NCI-H748 treated with DMSO at 0.1 percent for 48 hours (cell line): ENCODE measurements at regions not wholly inside any gene's neighbourhood (a gene's known extent, or its start where the extent isn't known, plus 50 kb on each side); places are given as distances from the start of the nearest gene placed in this dataset.
"Not testable (repeated sequence)": the region's sequence is repeated elsewhere in the genome, so short reads cannot be mapped to it uniquely, and the experiment has no call there.

Experiments
- DNase-seq: peaks from one replicate; lab custom pipeline; 2025; lab: John Stamatoyannopoulos, UW

GRCh38 chr11:67805253-67806126 lies 131.1 kb upstream of the ALDH3B2 start:
- DNase-seq = peak; percentile 92

- not testable (repeated sequence) for DNase-seq
Observed at GRCh38 chr11:67804435-67805252, 130.2 kb upstream of the ALDH3B2 start.

GRCh38 chr11:67803519-67803918 lies 129.1 kb upstream of the ALDH3B2 start:
- DNase-seq = not testable (repeated sequence)

DNA sequence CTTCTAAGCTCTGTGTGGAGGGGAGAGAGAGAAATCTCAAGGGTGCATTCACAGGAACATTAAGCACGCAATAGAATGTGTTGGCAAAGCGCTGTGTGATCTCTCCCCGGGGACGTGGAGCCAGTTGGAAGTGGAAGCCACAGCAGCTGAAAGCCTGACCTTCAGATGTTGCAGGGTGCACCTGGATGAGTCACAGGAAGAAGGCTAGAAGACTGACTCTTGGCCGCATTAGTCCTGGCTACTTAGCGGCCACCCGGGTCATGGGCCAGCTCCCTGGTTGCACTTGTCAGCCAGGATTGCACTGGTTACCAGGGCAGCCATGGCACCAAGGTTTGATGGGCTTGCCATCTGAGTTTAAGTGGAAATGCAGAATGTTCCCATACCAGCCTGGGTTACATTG lies 128.6 kb upstream of the ALDH3B2 start:
- not testable (repeated sequence) for DNase-seq

DNA sequence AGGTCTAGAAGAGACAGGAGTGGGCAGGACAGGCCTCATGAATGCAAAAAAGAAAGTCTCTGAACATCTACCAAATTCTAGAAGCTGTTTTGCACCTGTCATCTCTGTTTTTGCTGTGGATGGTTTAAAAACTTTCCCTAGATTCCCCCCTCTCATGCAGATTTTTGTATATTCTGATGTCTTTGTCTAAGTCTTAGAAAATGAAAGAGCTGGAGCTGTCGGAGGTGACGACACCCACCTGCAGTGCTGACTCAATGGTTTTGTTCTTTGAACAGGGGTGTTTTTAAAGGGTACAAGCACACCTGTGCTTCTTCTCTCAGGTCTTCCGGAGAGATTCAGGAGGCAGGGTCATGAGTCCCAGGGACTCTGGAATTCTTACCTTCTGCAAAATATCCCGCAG lies 128.2 kb upstream of the ALDH3B2 start:
- DNase-seq = not testable (repeated sequence)

- DNase-seq = not testable (repeated sequence)
Observed at GRCh38 chr11:67801397-67801796, 127.0 kb upstream of the ALDH3B2 start.

DNA sequence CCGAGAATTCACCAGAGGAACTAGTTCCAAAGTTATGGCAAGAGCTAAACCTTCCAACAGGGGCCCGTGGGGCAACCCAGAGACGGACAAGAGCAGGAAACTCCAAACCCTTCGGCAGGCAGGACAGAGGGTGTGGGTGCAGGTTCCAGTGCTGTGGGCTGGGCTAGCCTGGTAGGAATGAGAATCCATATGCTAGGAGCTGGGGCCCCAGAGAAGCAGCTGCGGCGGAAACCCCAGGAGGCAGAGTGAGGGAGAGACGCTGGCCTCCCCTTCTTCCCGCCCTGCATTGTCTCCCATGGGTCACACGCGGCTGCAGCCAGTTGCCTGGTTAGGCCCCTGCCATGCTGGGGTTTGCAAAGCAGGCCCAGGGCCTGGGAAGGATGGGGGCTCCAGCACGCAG lies 126.2 kb upstream of the ALDH3B2 start:
- not testable (repeated sequence) for DNase-seq

DNA sequence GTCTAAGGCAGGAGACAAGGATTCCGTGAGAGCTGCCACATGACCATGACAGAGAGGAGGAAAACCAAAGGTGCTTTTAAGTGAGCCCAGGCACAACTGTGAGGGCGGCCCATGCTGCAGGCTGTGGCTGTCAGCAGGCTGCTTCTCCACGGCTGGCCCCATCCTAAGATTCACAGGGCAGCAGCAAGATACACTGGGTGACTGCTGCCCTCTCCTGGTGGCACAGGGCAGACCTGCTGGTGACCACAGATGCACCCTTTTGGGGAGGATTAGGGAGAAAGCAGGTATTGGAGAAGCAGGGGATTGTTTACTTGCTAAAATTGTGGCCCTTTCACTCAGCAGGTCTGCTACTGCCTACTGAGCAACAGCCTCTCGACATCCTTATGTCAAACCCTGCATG lies 125.4 kb upstream of the ALDH3B2 start:
- DNase-seq = not testable (repeated sequence)

- not testable (repeated sequence) for DNase-seq
Observed at GRCh38 chr11:67797726-67798521, 123.5 kb upstream of the ALDH3B2 start.

DNA sequence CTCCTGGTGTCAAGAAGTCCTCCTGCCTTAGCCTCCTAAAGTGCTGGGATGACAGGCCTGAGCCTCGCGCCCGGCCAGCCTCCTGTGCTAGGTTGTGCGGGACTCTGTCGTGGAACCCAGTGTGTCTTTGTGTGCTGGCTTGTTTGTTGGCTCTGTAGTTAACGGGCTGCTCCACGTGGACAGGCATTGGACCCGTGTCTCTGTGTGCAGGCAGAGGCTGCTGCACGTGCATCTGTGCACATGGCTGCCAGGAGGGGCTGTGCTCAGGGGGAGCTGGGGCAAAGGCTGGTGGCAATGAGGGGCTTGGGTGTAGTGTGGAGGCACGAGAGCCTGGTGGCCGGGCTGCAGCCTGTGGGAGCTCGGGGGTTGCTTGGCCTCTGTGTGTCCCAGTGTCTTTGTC lies 121.3 kb upstream of the ALDH3B2 start:
- DNase-seq = no peak

- not testable (repeated sequence) for DNase-seq
Observed at GRCh38 chr11:67793750-67794149, 119.3 kb upstream of the ALDH3B2 start.

- DNase-seq = not testable (repeated sequence)
Observed at GRCh38 chr11:67792273-67792990, 118.0 kb upstream of the ALDH3B2 start.

GRCh38 chr11:67791598-67792170 lies 117.3 kb upstream of the ALDH3B2 start:
- not testable (repeated sequence) for DNase-seq

GRCh38 chr11:67788341-67788695 lies 113.9 kb upstream of the ALDH3B2 start:
- DNase-seq = not testable (repeated sequence)

DNA sequence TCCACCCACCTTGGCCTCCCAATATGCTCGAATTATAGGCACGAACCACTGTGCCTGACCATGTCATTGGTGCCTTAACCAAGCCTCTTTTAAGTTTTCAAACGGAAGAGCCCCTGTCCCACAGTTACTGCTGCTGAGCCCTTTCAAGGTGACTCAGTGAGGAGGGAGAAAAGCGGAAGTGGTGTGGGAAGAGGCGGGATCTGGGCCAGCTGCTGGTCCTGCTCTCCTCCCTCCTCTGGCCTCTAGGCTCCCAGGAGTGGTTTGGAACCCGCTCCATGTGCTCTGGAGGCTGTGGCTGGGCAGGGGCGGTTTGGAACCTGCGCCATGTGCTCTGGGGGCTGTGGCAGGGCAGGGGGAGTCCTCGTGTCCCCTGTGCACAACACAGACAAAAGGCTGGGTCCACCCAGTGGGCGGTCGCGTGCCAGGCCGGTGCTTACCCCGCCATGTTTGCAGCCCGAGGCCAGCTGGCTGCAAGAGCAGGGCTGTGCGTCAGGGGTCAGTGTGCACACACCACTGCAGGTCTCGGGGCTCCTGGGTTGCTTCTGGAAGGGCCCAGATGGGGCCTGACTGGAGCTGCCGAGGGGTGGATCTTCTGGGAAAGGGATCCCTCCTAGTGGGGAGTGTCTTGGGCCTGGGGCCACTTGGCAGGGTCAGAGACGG lies 113.4 kb upstream of the ALDH3B2 start:
- not testable (repeated sequence) for DNase-seq

- DNase-seq = not testable (repeated sequence)
Observed at GRCh38 chr11:67781967-67782366, 107.5 kb upstream of the ALDH3B2 start.

DNA sequence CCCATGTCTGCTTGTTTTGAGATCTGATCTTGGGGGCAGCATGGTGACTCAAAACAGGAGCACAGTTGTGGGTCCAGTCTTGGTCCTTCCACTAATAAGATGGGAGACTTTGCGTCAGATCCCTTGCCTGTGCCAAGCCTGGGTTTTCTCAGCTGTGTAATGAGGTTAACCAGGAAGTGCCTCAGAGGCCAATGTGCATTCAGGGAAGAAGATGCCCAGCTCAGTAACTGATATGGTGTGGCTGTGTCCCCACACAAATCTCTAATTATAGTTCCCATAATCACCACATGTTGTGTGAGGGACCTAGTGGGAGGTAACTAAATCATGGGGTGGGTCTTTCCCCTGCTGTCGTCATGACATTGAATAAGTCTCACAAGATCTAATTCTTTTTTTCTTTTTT lies 107.1 kb upstream of the ALDH3B2 start:
- DNase-seq = not testable (repeated sequence)

DNA sequence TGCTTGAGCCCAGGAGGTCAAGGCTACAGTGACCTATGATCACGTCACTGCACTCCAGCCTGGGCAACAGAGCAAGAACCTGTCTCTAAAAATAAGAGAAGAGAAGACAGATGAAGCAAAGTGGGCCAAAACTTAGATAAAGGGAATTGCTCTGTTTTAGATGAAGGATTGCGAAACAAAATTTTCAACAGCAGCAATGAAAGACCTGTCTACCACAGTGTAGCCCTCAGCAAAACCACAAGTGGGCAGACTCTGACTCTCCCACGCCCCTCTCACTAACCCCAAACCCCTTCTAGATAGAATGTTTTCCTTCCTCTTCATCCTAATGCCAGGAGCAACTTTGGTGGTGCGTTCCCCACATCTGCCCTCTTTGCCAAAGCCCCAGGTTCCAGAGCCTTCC lies 105.6 kb upstream of the ALDH3B2 start:
- no peak for DNase-seq

GRCh38 chr11:67779189-67779875 lies 104.9 kb upstream of the ALDH3B2 start:
- DNase-seq = not testable (repeated sequence)
